ENCODE measurements at regions not wholly inside any gene's neighbourhood (a gene's known extent, or its start where the extent isn't known, plus 50 kb on each side); places are given as distances from the start of the nearest gene placed in this dataset.
"Not testable (repeated sequence)": the region's sequence is repeated elsewhere in the genome, so short reads cannot be mapped to it uniquely, and the experiment has no call there.

GRCh38 chr5:135155616-135156214 is 121.7 kb upstream of the PITX1 start:
- no peak for DNase-seq

- no peak for DNase-seq
These were observed 120.9 kb upstream of the PITX1 start for GRCh38 chr5:135154961-135155360.

- DNase-seq: no peak
These were observed 120.2 kb upstream of the PITX1 start for GRCh38 chr5:135154197-135154596.

- DNase-seq: no peak
These were observed 119.6 kb upstream of the PITX1 start for GRCh38 chr5:135153661-135154060.

GRCh38 chr5:135153259-135153658 is 119.2 kb upstream of the PITX1 start:
- DNase-seq: no peak

- not testable (repeated sequence) for DNase-seq
These were observed 117.6 kb upstream of the PITX1 start for GRCh38 chr5:135151660-135152059.

- DNase-seq: no peak
These were observed 117.2 kb upstream of the PITX1 start for GRCh38 chr5:135151256-135151655.

- DNase-seq: no peak
These were observed 116.7 kb upstream of the PITX1 start for GRCh38 chr5:135150767-135151166.

GRCh38 chr5:135149956-135150723 is 116.1 kb upstream of the PITX1 start:
- no peak for DNase-seq

- DNase-seq: no peak
These were observed 115.4 kb upstream of the PITX1 start for GRCh38 chr5:135149229-135149955.

- DNase-seq: no peak
These were observed 113.5 kb upstream of the PITX1 start for GRCh38 chr5:135147294-135148090.

- DNase-seq: no peak
These were observed 112.0 kb upstream of the PITX1 start for GRCh38 chr5:135145985-135146384.

GRCh38 chr5:135143682-135144081 is 109.7 kb upstream of the PITX1 start:
- DNase-seq: not testable (repeated sequence)

- DNase-seq: no peak
These were observed 107.6 kb upstream of the PITX1 start for GRCh38 chr5:135141303-135142268.

- peak; percentile 78 for DNase-seq
These were observed 106.6 kb upstream of the PITX1 start for GRCh38 chr5:135140446-135141204.

GRCh38 chr5:135139381-135140134 is 105.5 kb upstream of the PITX1 start:
- peak; percentile 62 for DNase-seq

GRCh38 chr5:135138116-135138850 is 104.3 kb upstream of the PITX1 start:
- DNase-seq: no peak

- DNase-seq: no peak
These were observed 103.3 kb upstream of the PITX1 start for GRCh38 chr5:135137146-135137915.

GRCh38 chr5:135136546-135136945 is 102.5 kb upstream of the PITX1 start:
- no peak for DNase-seq
